ENCODE measurements at regions not wholly inside any gene's neighbourhood (a gene's known extent, or its start where the extent isn't known, plus 50 kb on each side); places are given as distances from the start of the nearest gene placed in this dataset.

DNA sequence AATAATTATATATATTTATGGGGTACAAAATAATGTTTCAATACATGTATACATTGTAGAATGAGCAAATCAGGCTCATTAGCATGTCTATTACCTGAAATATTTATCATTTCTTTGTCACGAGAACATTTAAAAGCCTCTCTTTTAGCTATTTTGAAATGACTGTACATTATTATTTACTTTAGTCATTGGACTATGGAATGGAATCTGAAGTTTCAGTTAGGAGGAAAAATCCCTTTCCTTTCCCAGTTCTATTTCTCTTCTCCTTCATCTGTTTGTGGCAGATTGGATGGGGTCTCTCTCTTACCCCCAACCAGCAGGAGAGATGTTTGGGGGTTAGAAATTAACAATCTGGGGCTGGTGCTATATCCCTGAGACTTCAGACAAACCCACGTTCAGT lies 292.5 kb upstream of the SFRP2 start:
- TF ChIP-seq POLR2AphosphoS5 (IDR thresholded peaks at IDR 0.05) (no peak), CTCF (IDR thresholded peaks at IDR 0.05) (no peak), POLR2A (IDR thresholded peaks at IDR 0.05) (no peak), EP300 (IDR thresholded peaks at IDR 0.05) (no peak)
- no peak for DNase-seq
- no peaks in the 10 kb centered on the region for H3K27me3 ChIP-seq
- no peaks in the 10 kb centered on the region for H3K9me3 ChIP-seq
- intact Hi-C loops (cut with DNase I) = no loop called here
- no peaks in the 10 kb centered on the region for H3K4me1 ChIP-seq
- no peaks in the 10 kb centered on the region for H3K36me3 ChIP-seq
- H3K4me3 ChIP-seq = no peak overlapping the region
- no peak overlapping the region for H3K27ac ChIP-seq
- 73 to 82% methylated on average over 2 of the region's 2 CpGs for WGBS, 2 donors

DNA sequence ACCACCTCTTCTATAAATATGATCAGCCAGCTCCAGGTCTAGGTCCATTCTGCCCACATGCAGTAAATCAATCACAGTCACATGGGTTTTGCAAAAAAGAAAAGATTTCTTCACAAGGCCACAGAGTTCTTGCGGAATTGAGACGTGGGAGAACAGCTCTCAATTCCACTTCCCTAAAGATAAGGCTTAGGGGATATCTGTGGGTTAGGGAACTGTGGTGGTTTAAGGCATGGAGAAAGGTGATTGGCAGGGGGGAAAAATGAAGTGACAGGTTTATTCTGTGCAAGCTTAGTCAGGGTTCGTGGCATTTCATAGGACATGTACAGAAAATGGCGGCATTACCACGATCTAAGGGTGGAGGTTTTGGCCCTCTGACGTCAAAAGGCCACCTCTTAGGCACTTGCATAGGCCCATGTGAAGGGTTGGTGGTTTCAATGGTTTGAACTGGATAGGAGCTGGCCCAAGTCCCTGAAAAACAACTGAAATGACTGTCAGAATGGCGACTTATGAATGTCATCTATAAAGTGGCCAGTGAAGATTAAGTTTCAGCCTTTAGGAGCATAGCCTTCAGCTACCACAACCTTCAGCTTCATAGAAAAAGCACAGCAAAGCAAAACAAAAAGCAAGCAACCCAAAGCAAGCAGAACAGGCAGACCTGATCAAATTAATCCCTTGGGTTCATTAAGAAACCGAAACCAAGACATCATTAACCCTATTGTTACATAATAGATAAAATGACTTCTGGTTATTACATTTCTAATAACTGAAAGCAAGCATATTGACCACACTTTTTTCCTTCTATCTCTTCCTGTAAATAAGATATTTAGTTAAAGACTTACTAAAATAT lies 289.8 kb upstream of the SFRP2 start:
- TF ChIP-seq POLR2A (IDR thresholded peaks at IDR 0.05) = no peak
- TF ChIP-seq CTCF (IDR thresholded peaks at IDR 0.05) = no peak
- TF ChIP-seq EP300 (IDR thresholded peaks at IDR 0.05) = no peak
- no peak for TF ChIP-seq POLR2AphosphoS5 (IDR thresholded peaks at IDR 0.05)
- Histone ChIP-seq H3K36me3 (no peaks in the 10 kb centered on the region), H3K4me3 (no peak overlapping the region), H3K27me3 (no peaks in the 10 kb centered on the region), H3K27ac (no peak overlapping the region), H3K4me1 (no peaks in the 10 kb centered on the region), H3K9me3 (no peaks in the 10 kb centered on the region)
- 73 to 83% methylated on average over 8 of the region's 8 CpGs for WGBS, 2 donors
- DNase-seq = no peak
- intact Hi-C loops (cut with DNase I) = no loop called here

GRCh38 chr4:154076921-154077320 lies 288.0 kb upstream of the SFRP2 start:
- Histone ChIP-seq H3K4me3 (no peak overlapping the region), H3K9me3 (no peaks in the 10 kb centered on the region), H3K27me3 (no peaks in the 10 kb centered on the region), H3K27ac (no peak overlapping the region), H3K36me3 (no peaks in the 10 kb centered on the region), H3K4me1 (no peaks in the 10 kb centered on the region)
- TF ChIP-seq POLR2A (IDR thresholded peaks at IDR 0.05) (no peak), EP300 (IDR thresholded peaks at IDR 0.05) (no peak), POLR2AphosphoS5 (IDR thresholded peaks at IDR 0.05) (no peak), CTCF (IDR thresholded peaks at IDR 0.05) (no peak)
- intact Hi-C loops (cut with DNase I) = no loop called here
- DNase-seq = no peak
- 63 to 82% methylated on average over 4 of the region's 4 CpGs for WGBS, 2 donors

DNA sequence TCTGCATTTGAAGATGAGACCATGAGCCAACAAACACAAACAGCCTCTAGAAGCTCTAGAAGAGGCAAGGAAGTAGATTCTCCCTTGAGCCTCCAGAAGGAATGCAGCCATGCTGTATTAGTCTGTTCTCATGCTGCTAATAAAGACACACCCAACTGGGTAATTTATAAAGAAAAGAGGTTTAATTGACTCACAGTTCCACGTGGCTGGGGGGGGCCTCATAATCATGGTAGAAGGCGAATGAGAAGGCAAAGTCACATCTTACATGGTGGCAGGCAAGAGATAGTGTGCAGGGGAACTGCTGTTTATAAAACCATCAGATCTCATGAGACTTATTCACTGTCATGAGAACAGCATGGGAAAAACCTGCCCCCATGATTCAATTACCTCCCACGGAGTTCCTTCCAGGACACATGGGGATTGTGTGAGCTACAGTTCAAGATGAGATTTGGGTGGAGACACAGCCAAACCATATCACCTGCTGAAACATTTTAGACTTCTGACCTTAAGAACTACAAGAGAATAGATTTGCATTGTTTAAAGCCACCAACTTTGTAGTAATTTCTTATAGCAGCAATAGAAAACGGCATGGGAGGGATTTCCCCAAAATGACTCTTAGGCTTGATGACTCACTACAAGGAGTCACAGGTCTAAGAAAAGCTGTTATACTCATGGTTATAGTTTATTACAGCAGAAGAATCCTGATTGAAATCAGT lies 284.4 kb upstream of the SFRP2 start:
- H3K9me3 ChIP-seq = no peaks in the 10 kb centered on the region
- no peak overlapping the region for H3K4me3 ChIP-seq
- intact Hi-C loops (cut with DNase I) = no loop called here
- TF ChIP-seq EP300 (IDR thresholded peaks at IDR 0.05) (no peak), POLR2AphosphoS5 (IDR thresholded peaks at IDR 0.05) (no peak), CTCF (IDR thresholded peaks at IDR 0.05) (no peak), POLR2A (IDR thresholded peaks at IDR 0.05) (no peak)
- no peaks in the 10 kb centered on the region for H3K4me1 ChIP-seq
- no peak overlapping the region for H3K27ac ChIP-seq
- 45 to 73% methylated on average over 4 of the region's 4 CpGs for WGBS, 2 donors
- no peaks in the 10 kb centered on the region for H3K27me3 ChIP-seq
- H3K36me3 ChIP-seq = no peaks in the 10 kb centered on the region
- DNase-seq = no peak

Data from sigmoid colon (tissue), 6 donors.